Transverse colon (tissue), 4 donors: ENCODE measurements at regions not wholly inside any gene's neighbourhood (a gene's known extent, or its start where the extent isn't known, plus 50 kb on each side); places are given as distances from the start of the nearest gene placed in this dataset.

Source experiments
- CTCF ChIP-seq, 5 experiments: fragments of 200-600 bp in 3 of 5; fragments of 450-650 bp in 2 of 5; sonication (generic) in 3 of 5; IDR thresholded peaks; 1 replicate in 2 of 5; 2 replicates in 3 of 5; pipeline ENCODE4 v1.5.1; 2016 to 2017; ENCODE audit warnings: antibody characterized with exemption in 5 of 5, inconsistent platforms in 3 of 5, mild to moderate bottlenecking in 2 of 5, moderate library complexity in 1 of 5
- EP300 ChIP-seq: sonication (generic); formaldehyde crosslinking; IDR thresholded peaks from one replicate; pipeline ENCODE4 v1.6.1; 2017; ENCODE audit warnings: antibody characterized with exemption, low read depth
- POLR2A ChIP-seq: fragments of 450-650 bp; IDR thresholded peaks from one replicate; pipeline ENCODE4 v1.6.1; 2016; ENCODE audit warnings: antibody characterized with exemption, mild to moderate bottlenecking, moderate library complexity
- POLR2AphosphoS5 ChIP-seq, 3 donors: sonication (generic); formaldehyde crosslinking; IDR thresholded peaks; one replicate each; pipeline ENCODE4 v1.6.1; 2016; ENCODE audit warnings: antibody characterized with exemption in 3 of 3

GRCh38 chr2:190584980-190585661 lies 50.6 kb upstream of the NEMP2 start:
- no peak for TF ChIP-seq POLR2A
- no peak for TF ChIP-seq CTCF (IDR thresholded peaks at IDR 0.05)
- no peak for TF ChIP-seq POLR2AphosphoS5 (IDR thresholded peaks at IDR 0.05)
- TF ChIP-seq EP300: no peak
